ENCODE measurements at regions not wholly inside any gene's neighbourhood (a gene's known extent, or its start where the extent isn't known, plus 50 kb on each side); places are given as distances from the start of the nearest gene placed in this dataset.

DNA sequence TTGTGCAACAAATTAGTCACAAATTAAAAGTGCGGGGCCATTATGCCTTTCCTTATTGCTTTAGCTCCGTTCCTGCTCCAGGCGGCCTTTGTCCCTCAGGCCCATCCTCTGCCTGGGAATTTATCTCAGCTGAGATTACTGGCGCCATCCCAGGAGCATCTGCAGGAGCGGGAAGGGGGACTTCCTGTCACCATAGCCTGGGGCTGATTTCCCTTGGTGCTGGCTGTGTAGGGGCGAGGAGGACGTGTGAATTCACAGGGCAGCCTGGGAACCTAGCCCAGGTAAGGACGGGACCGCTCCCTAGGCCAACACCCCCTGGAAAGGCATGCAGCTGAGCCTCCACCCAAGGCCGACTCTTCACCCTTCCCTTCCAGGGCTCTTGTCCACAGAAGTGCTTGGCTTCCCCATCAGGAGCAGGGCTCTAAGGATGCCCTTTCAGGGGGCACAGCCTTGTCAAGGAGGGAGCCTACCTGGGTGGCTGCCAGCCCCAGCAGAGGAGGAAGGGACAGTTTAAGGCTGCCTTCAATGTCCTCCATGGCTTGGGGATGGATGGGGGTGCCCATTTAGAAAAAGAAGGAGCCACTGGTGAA, 72.6 kb upstream of the NKX1-1 start:
- TF ChIP-seq CTCF (conservative IDR thresholded peaks at IDR 0.05; ENCODE audit: low read depth, low read length) (no peak), EZH2 (IDR thresholded peaks at IDR 0.05; ENCODE audit: borderline replicate concordance, low read depth, low read length, poor library complexity, severe bottlenecking) (no peak)

All from A673 (cell line).